ENCODE measurements at regions not wholly inside any gene's neighbourhood (a gene's known extent, or its start where the extent isn't known, plus 50 kb on each side); places are given as distances from the start of the nearest gene placed in this dataset.
A peak's percentile ranks its signal among the peaks of the same experiment; 100 is the strongest.

DNA sequence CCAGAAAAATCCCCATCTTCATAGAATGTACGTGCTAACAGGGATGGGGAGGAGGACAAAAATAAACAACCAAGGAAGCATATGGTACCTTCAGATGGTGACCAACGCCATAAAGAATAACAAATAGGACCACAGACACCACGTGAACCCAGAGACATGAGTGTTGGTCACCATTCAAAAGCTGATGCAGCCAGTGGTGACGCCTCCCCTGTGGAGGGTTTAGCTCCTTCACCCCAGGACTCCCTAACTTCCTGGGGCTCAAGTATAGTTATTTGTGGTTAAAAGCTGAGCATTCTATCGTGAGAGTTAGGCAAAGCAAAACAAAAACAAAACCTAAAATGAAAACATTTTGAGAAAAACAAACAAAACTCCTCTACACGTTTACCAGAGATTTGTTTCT is 184.7 kb downstream of the SOX9 start:
- H3K36me3 Mint-ChIP-seq (ENCODE audit: insufficient read depth, unreplicated experiment) = no peaks in the 10 kb centered on the region
- CTCF ChIA-PET = no interaction called here

DNA sequence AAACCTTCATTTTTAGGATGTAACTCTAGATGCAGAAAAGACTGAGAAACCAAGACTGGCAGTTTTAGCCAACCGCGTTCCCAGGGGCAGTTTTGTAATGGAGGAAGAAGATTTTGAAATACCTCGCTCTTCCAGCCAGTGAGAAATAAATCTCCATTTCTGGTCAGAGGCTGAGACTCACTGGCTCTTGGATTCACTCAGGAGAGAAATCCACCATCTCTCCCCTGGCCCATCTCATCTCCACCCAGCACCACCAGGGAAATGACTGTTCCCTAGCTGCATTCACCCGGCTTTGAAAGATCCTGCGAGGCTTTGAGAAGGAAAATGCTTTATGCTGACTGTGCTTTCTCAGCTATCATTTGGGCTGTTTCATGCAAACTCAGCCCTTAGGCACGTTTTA is 185.2 kb downstream of the SOX9 start:
- Mint-ChIP-seq H3K9me3 (ENCODE audit: unreplicated experiment) (no peaks in the 10 kb centered on the region), H3K4me1 (ENCODE audit: insufficient read depth, unreplicated experiment) (no peaks in the 10 kb centered on the region), H3K4me3 (ENCODE audit: unreplicated experiment) (no peak overlapping the region), H3K27me3 (ENCODE audit: insufficient read depth, unreplicated experiment) (no peaks in the 10 kb centered on the region), H3K36me3 (ENCODE audit: insufficient read depth, unreplicated experiment) (no peaks in the 10 kb centered on the region), H3K27ac (ENCODE audit: low read depth, unreplicated experiment) (no peak overlapping the region)
- CTCF ChIA-PET = no interaction called here
- POLR2A ChIA-PET = no interaction called here
- TF ChIP-seq, protein P1, sequence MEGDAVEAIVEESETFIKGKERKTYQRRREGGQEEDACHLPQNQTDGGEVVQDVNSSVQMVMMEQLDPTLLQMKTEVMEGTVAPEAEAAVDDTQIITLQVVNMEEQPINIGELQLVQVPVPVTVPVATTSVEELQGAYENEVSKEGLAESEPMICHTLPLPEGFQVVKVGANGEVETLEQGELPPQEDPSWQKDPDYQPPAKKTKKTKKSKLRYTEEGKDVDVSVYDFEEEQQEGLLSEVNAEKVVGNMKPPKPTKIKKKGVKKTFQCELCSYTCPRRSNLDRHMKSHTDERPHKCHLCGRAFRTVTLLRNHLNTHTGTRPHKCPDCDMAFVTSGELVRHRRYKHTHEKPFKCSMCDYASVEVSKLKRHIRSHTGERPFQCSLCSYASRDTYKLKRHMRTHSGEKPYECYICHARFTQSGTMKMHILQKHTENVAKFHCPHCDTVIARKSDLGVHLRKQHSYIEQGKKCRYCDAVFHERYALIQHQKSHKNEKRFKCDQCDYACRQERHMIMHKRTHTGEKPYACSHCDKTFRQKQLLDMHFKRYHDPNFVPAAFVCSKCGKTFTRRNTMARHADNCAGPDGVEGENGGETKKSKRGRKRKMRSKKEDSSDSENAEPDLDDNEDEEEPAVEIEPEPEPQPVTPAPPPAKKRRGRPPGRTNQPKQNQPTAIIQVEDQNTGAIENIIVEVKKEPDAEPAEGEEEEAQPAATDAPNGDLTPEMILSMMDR (IDR thresholded peaks at IDR 0.05; ENCODE audit: unreplicated experiment) = no peak
- intact Hi-C loops (cut with micrococcal nuclease) = no loop called here
- BruUV-seq (replicated peaks) = no TSS peak
- peak; percentile 51 for DNase-seq (ENCODE audit: unreplicated experiment)

More for the DNA sequence above, 184.7 kb downstream of the SOX9 start:
- TF ChIP-seq, protein P1 (IDR thresholded peaks at IDR 0.05; ENCODE audit: unreplicated experiment) = no peak
- POLR2A ChIA-PET = no interaction called here
- Mint-ChIP-seq H3K27me3 (ENCODE audit: insufficient read depth, unreplicated experiment) (no peaks in the 10 kb centered on the region), H3K4me3 (ENCODE audit: unreplicated experiment) (no peak overlapping the region), H3K27ac (ENCODE audit: low read depth, unreplicated experiment) (no peak overlapping the region), H3K4me1 (ENCODE audit: insufficient read depth, unreplicated experiment) (no peaks in the 10 kb centered on the region), H3K9me3 (ENCODE audit: unreplicated experiment) (no peaks in the 10 kb centered on the region)
- BruUV-seq (replicated peaks) = no TSS peak
- DNase-seq (ENCODE audit: unreplicated experiment) = peak; percentile 9
- intact Hi-C loops (cut with micrococcal nuclease) = no loop called here

DNA sequence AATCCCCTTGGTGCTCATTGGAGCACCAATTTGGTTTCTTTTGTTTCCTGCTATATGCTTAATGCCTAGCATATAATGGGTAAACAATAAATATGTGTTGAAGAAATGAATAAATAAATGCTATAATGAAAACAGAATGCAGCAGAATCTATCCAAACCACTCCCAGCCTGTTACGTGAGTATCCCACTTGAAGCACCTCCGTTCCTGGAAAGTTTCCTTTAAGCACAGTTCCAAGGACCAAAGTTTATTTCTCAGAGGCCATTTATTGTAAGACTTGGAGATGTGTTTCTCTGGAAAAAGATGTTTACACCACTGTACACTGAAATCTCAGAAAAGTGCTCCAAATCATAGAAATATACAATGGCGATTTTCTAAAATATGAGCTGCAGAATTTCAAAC is 187.0 kb downstream of the SOX9 start:
- no peaks in the 10 kb centered on the region for H3K36me3 Mint-ChIP-seq (ENCODE audit: insufficient read depth, unreplicated experiment)
- H3K9me3 Mint-ChIP-seq (ENCODE audit: unreplicated experiment) = no peaks in the 10 kb centered on the region
- CTCF ChIA-PET = no interaction called here
- no TSS peak for BruUV-seq (replicated peaks)
- POLR2A ChIA-PET = no interaction called here
- no peak overlapping the region for H3K4me3 Mint-ChIP-seq (ENCODE audit: unreplicated experiment)
- TF ChIP-seq, protein P1 (IDR thresholded peaks at IDR 0.05; ENCODE audit: unreplicated experiment) = no peak
- H3K27ac Mint-ChIP-seq (ENCODE audit: low read depth, unreplicated experiment) = no peak overlapping the region
- no peaks in the 10 kb centered on the region for H3K4me1 Mint-ChIP-seq (ENCODE audit: insufficient read depth, unreplicated experiment)
- intact Hi-C loops (cut with micrococcal nuclease) = no loop called here
- H3K27me3 Mint-ChIP-seq (ENCODE audit: insufficient read depth, unreplicated experiment) = no peaks in the 10 kb centered on the region
- DNase-seq (ENCODE audit: unreplicated experiment) = no peak

DNA sequence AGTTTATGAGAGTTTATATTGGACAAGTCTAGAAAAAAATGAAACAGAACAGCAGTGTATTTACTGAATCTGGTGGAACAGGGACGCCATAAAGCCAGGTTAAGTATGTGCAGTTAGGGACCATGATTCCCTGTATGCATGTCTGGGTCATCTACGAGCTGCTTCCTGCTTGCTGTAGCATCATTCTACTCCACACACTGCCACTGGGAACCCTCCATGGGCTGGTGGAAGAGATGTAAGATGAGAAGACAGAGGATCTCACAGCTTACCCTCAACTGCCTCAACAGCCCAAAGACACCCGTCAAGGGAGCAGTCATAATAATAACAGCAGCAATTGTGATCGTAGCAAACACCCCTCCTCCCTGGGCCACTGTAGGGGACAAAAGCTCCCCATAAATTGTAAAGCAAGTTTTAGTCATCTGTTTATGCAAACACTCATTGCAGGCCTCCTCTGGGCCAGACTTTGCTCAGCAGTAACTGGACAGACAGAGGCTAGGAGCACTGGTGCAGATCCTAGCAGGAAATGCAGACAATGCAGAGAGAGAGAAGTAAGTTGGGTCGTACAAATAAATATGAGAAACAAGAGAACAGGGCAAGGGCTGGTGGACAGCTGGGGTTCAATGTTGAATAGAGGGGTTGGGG is 188.0 kb downstream of the SOX9 start:
- ChIA-PET POLR2A (interaction anchor here (0.7 kb wide), 1 partner anchor 11 kb away, joined by 3 read pairs; no protein-coding TSS in a partner anchor), CTCF (interaction anchor here (0.6 kb wide), 1 partner anchor 848 kb away, joined by 3 read pairs; no protein-coding TSS in a partner anchor)
- H3K27me3 Mint-ChIP-seq (ENCODE audit: insufficient read depth, unreplicated experiment) = no peaks in the 10 kb centered on the region
- no TSS peak for BruUV-seq (replicated peaks)
- intact Hi-C loops (cut with micrococcal nuclease) = no loop called here
- no peak overlapping the region for H3K27ac Mint-ChIP-seq (ENCODE audit: low read depth, unreplicated experiment)
- no peak overlapping the region for H3K4me3 Mint-ChIP-seq (ENCODE audit: unreplicated experiment)
- H3K36me3 Mint-ChIP-seq (ENCODE audit: insufficient read depth, unreplicated experiment) = no peaks in the 10 kb centered on the region
- no peaks in the 10 kb centered on the region for H3K4me1 Mint-ChIP-seq (ENCODE audit: insufficient read depth, unreplicated experiment)
- no peak for DNase-seq (ENCODE audit: unreplicated experiment)
- TF ChIP-seq, protein P1 (IDR thresholded peaks at IDR 0.05; ENCODE audit: unreplicated experiment) = no peak
- H3K9me3 Mint-ChIP-seq (ENCODE audit: unreplicated experiment) = no peaks in the 10 kb centered on the region
